Retina (tissue), 1 donor: ENCODE measurements at regions not wholly inside any gene's neighbourhood (a gene's known extent, or its start where the extent isn't known, plus 50 kb on each side); places are given as distances from the start of the nearest gene placed in this dataset.
"Not testable (repeated sequence)": the region's sequence is repeated elsewhere in the genome, so short reads cannot be mapped to it uniquely, and the experiment has no call there.

Experiments
- DNase-seq: peaks from one replicate; pipeline ENCODE4 v3.0.0-alpha.2; 2016

DNA sequence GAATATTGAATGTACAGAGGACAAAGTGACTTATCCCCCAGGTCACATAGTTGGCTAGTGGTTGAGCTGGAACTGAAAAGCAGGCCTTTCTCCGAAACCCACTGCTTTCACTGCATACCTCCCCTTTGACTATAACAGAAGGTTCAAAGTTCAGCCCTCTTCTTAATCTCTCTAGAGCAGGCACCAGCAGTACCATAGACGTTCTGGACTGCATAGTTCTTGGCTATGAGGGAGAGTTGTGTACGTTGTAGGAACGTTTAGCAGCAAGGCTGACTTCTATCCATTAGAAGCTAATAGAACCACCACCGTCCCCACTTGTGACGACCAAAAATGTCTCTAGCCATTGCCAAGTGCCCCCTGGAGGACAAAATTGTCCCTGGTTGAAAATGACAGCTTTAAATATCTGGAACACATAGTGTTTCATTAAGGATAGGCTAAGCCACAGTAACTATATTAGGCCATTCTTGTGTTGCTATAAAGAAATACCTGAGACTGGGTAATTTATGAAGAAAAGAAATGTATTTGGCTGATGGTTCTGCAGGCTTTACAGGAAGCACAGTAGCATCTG, 123.8 kb upstream of the MTHFD1L start:
- no peak for DNase-seq

DNA sequence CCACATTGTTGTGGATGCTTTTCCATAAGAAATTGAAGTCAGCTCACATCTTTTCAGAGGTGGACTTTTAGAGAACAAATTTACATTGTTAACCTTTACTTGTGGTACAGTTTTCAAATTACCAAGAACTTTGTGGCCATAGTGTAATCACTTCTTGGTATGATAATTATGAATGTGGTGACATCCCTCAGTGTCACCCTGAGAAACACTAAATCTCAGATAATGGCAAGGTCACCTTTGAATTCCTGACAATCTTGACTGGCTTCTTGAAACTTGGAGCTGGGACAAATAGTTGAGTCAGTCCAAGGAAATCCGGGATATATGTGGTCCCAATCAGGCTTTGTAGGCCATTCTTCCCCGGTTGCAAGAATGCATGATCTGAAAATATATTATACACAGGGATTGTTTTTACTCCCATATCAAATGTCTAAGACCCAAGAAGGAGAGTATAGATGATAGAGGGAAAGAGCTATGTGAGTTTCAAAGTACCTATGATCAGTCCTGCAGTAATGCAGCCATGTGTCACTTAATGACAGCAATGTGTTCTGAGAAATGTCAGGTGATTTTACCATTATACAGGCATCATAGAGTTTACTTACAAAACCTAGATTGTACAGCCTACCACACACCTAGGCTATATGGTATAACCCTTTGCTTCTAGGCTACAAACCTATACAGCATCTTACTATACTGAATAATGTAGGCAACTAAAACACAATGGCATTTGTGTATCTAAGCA, 120.8 kb upstream of the MTHFD1L start:
- no peak for DNase-seq

DNA sequence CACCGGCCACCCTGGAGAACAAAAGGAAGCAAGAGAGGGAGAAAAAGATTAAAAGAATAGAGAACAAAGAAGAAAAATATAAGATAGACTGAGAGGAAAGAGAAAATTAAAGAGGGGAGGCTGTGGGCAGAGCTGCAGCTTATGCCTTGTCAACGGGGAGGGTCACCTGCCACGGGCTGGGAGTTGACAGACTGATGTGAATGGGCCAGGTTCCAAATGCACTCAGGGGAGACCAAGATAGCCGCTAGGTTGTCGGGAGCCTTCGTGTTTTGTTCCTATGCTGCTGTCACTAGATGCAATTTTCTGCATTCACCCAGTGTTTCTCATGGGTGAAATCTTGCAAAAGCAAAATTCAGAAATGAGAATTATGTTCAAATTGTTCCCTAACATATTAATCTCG, 119.6 kb upstream of the MTHFD1L start:
- DNase-seq = no peak

DNA sequence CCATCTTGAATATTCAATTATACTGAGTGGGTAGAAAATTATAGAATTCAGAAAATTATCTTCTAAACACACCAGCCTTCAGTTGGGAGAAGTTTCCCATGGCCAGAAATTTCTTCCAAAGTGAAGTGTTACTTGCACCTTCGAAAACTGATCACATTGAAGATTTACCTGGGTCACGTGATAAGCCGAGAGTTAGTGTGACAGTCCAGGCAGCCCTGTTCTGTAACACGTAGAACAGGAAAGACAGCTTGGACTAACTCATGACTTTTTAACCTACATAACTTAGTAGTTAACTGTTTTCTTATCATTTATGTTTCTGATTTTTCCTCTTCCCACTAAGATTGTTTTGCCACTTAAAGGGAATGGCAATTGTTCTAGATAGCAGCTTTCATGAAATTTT, 118.3 kb upstream of the MTHFD1L start:
- no peak for DNase-seq

DNA sequence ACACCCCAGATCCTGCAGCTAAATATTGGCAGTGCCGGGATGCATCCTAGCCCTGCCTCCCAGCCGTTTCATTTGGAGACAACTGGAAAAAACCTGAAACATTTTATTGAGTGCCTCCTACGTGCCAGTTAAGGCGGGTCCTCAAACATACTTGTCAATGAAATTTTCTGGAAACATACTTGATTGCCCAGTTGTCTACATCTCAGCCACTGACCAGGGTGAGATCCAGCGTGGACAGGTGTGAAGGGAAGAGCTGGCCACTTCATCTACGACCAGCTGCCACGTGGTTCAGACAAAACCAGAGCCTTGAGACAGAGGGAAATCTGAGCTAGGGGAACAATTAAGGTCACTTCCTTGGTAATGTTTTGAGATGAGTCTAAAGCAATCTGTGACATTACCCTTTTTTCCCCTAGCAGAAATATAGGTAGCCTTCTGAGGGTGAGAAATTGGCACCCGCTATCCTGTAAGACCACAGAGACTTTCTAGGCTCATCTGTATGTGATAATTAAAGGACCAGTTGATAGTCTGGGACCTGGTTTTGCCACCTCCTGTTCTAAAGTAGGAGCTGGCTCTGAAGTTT, 116.3 kb upstream of the MTHFD1L start:
- no peak for DNase-seq

DNA sequence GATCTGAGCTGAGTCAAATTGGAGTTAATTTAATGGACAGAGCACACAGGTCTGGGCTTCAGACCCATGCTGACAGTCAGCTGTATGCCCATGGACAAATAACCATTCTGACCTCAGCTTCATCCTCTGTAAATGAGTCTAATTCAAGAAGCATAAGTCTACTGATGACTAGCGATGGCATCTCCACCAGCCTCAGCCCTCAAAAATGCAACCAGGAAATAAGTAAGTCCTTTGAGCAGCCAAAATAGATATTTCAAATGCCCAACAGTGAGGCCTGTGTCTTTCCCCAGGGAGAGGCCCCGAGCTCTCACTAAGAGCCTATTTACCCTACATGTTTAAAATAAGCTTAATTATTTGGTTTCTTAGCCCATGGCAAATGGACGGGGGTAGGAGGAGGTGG, 114.2 kb upstream of the MTHFD1L start:
- no peak for DNase-seq

DNA sequence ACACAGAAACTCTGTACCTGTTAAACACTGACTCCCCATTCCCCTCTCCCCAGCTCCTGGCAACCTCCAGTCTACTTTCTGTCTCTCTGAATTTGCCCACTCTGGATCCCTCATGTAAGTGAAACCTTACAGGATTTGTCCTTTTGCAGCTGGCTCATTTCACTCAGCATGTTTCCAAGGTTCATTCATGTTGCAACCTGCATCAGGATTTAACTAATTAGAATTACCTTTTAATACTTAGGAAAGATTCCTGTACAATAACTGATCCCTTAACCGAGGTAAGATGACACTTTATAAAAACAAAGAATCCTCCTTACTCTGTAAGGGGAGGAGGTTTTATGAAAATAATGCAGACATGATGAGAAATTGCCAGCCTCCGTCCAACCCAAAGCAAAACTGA, 113.1 kb upstream of the MTHFD1L start:
- no peak for DNase-seq

DNA sequence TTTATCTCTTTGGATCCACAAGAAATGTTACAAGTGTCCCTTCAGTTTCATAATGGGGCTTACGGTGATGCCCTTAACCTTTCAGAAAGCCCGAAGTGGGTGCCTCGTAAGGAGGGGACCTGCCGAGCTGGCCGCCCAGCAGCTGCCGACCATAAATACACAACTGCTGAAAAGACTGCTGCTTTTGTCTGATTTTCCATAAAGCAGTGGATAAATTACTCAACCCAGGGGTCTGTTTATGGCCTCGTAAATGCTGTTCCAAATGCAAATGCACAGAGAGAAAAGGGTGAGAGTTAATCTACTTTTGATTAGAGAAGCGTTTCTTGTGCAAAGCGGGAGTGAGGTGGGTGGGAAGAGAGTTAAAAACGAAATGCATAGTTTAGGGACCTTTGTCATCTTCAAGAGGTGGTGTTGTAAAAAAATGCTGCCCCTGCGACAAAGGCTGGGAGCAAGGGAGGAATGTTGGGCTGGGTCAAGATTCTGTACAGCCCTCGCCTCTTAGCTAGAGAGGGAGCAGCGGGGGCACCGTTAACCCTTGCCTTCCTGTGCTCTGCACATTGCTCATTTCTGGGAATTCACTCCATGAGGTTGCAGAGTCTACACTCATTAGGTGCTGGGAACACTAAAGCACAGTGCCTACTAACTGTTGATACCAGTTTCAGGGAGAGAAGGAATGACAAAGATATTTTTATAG, 112.0 kb upstream of the MTHFD1L start:
- peak; percentile 67 for DNase-seq

DNA sequence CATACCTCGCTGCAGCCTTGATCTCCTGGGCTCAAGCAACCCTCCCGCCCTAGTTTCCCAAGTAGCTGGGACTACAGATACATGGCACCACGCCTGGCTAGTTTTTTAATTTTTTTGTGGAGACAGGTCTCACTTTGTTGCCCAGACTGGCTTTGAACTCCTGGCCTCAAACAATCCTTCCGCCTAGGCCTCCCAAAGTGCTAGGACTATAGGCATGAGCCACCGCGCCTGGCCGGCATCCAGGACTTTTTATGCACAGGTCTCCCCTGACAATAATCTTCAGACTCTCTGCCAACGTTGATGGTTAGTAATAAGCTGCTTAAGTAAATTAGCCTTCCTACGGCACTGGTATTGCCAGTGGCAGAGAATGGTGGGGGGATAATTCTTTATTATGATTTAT, 110.5 kb upstream of the MTHFD1L start:
- DNase-seq = no peak

DNA sequence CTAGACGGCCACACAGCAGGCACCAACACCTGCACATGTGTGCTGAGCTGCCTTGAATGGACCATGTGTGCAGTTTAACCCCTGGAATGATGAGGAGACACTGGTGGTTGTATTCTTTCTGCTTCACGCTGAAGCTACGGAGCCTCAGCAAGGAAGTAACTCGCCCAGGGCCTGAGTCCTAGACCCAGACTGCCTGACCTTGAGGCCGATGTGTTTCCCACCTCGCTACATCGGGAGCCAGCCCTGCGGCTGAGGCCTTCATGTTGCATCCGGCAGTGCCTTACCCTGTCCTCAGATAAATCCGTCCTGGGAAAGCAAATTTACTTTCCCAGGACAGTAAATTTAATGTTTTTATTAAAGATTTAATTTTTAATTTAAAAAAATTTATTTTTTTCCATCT, 110.0 kb upstream of the MTHFD1L start:
- no peak for DNase-seq

DNA sequence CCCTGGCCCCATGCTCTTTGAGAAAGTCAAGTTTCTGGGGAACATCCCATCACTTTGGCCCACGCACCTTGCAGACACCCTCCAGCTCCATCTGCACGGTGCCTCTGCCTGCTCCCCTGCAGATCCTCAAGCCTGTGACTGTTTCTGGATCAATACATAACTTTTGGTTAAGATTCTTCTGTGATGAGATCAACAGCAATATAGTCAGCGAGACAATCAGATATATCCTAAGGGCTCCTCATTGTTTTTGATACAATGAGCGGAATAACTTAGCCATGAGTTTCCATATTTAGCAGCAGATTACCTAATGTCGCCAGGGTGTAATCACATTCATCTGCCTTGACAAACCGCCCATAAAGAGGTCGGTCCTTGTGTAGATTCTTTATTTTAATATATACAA, 109.3 kb upstream of the MTHFD1L start:
- DNase-seq = no peak

DNA sequence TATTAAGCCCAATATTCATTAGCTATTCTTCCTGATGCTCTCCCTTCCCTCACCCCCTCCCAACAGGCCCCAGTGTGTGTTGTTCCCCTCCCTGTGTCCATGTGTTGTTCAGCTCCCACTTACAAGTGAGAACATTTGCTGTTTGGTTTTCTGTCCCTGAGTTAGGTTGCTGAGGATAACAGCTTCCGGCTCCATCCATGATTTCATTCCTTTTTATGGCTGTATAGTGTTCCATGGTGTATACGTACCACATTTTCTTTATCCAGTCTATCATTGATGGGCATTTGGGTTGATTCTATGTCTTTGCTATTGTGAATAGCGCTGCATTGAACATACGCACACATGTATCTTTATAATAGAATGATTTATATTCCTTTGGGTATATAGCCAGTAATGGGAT, 107.7 kb upstream of the MTHFD1L start:
- not testable (repeated sequence) for DNase-seq

DNA sequence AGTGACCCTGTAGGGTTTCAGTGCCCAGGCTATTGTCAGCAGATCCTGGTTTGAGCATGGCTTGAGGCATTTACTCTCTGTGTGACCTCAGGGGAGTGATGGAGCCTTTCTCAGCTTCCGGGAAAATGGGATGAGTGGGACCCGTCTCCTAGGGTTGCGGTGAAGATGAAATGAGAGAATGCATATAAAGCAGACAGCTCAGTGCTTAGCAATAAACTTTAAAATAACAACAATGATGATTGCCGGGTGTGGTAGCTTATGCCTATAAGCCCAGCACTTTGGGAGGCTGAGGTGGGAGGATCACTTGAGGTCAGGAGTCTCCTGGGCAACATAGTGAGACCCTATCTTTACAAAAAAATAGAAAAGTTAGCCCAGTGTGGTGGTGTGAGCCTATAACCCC, 106.0 kb upstream of the MTHFD1L start:
- DNase-seq = no peak

DNA sequence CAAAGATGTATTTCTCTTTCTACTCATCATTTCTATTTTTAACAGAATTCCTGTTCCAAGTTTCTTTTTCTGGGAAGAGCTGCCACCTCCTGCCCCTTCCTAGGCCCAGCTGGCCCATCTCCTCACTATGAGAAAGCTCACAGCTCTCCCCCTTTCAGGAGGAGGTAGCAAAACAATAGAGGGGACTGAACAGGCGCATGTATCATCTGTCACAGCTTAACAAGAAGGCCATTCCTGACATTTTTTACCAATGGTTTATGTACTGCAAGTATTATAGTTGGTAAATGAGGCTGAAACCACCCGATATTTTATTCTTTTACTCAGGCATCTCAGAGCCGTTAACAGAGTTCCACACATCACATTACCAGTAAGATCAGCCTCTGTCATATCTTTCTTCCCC, 103.7 kb upstream of the MTHFD1L start:
- DNase-seq = peak; percentile 53

DNA sequence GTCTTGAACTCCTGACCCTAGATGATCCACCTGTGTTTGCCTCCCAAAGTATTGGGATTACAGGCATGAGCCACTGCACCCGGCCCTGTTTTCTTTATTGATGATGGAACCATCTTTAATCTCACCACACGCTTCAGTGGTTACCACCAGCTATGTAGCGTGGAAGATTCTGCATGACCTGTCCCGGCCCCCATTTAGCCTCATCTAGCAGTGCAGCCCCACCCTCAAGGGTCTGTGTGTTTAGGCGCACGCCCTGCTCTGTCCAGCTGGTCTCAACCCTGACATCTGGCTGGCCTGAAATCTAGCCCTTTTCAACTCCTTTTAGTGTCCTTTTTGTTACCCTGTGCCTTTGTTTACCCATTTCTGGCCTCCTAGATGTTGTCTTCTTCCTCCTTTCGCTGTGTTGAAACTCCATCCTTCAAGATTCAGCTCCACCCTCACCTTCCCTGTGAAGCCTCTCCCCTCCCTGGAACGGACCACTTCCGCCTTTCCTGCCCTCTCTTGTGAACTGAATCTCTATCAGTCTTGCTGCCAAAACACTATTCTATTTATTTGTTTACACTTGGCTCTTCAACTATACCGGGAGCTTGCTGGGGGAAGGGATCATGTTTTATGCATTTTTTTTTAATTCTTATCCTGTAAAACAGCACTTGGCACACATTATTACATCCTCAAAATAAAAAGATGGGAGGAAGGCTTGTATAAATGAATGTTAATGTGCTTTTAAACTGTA, 101.0 kb upstream of the MTHFD1L start:
- DNase-seq = no peak

DNA sequence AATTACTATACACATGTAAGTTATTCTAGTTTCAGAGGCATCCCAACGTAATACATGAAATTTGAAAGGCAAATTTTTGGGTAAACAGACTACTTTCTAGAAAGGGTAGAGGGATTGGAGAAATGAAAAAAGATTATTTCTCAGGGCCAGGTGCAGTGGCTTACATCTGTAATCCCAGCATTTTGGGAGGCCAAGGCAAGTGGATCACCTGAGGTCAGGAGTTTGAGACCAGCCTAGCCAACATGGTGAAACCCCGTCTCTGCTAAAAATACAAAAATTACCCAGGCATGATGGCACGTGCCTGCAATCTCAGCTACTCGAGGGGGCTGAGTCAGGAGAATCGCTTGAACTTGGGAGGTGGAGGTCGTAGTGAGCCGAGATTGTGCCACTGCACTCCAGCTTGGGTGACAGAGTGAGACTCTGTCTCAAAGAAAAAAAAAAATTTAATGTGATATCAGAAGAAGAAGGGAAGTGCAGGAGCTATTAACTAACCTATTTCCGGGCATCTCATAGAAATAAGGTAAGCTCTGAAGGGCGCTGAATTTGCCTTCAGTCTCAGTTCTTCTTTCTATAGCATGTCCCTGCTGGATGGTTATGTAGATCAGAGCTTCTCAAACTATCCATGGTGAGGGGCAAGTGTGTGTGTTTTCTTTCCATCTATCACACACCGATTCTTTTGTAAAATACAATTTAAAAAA, 100.3 kb upstream of the MTHFD1L start:
- DNase-seq = no peak

DNA sequence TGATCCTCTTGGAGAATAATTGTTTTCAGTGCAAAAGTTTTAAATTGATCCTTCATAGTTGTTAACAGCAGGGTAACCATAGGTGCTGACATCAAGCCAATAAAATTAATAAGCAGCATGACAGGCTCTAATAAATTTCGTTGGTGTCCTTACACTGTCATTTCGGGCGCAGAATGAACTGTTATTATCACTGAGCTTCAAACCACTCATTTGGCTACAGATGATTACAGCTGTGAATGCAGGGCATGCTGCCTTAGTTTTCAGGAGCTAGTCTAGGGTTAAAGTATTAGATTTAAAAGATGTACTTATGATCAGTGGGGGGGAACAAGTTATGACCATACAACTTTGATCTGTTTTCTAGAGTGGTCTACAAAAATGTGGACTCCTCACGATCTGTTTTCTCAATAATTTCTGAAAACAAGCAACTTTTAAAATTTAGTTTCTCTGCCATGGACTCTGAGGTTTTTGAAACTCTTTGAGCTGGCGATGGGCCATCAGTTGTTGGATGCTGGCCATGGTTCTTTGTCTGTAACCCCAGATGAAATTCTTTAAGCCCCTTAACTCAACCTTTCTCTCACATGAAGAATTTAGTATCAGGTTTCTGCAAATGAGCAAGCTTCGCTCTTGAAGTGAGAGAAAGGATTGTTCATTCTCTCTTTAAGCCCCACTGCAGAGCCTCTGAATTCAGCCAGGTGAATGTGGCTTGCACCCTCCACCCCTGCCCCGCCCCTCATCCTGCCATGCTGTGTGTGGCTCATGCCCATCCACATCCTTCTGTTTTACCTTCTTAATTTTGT, 99.1 kb upstream of the MTHFD1L start:
- no peak for DNase-seq

DNA sequence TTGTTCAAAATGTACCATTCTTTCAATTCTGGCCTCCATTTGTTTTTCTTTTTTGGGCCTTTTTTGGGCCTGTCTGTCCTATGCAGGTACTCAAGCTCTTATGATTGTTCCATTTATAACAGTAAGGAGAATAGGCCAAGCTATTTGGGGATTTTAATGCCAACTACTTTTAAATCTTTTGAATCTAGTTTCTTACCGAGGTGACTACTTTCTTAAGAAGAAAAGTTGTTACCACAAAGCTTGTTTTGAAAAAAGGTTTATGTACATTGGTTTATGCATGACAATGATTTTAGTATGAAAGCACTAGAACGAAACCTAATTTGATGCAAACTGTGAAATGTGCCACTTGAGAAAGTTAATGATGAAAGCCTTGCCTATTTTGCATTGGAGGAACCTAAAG, 98.3 kb upstream of the MTHFD1L start:
- DNase-seq = no peak

DNA sequence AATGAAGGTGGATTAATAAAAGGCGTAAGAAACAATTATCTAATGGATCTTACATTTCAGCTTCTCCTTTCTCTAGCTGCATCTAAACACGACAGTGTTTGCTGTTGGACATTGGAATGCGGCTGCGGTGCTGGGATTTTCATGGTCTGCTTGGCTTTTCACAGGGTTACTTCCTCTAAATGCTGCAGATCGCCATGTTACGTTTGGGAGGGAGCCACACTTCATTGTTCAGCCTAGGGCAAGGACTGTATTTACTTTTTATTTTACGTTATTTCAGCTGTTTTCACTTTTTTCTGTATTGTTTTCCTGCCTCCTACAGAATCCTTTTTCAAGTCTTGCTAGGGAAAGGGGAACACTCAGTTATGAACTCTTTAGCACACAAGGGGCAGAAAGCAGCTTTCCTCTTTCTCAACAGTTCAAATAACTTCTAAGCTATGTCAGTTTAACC, 97.9 kb upstream of the MTHFD1L start:
- peak; percentile 62 for DNase-seq

DNA sequence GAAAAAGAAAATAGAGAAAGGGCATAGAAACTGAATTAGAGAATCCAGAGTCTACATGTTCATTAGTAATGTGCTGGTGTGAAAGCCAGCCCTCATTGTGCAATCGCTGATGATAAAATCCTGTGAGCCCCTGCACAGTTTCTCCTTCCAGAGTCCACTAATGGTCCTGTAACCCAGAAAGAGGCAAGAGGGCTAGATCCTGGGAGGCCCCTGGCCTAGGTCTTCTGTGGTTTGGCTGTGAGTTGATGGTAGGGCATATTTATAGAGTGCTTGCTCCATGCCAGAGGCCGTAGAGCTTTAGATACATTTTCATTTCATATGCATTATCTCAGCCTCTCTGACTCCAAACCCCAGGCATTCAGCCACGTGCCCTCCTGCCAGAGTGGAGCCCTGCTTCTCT, 94.9 kb upstream of the MTHFD1L start:
- no peak for DNase-seq

DNA sequence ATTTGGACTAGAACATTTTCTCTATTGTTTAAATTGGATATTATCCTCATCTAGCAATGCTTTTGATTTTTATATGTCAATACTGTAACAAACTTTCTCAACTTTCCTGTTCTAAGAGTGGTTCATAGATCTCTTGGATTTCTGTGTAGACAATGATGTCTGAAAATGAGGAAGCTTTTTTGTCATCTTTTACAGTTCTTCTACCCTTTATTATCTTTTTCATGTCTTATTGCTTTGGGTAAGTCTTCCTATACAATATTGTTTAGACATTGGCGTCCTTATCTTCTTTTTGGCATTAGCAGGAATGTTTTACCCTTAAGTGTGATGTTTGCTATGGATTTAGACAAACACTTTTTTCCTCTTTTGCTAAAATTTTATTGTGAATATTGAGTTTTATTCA, 91.5 kb upstream of the MTHFD1L start:
- DNase-seq = no peak
